Fibroblast of the aortic adventitia (primary cell): ENCODE measurements at regions not wholly inside any gene's neighbourhood (a gene's known extent, or its start where the extent isn't known, plus 50 kb on each side); places are given as distances from the start of the nearest gene placed in this dataset.

ENCODE experiments used
- DNase-seq: peaks from one replicate; pipeline ENCODE4 v3.0.0-alpha.2; 2010; ENCODE audit warnings: low read depth
- H3K4me3 ChIP-seq: 2 replicates; pipeline ENCODE4 v1.5.1; 2011; ENCODE audit warnings: low read depth, mild to moderate bottlenecking, control low read depth, low read length, moderate library complexity
- CTCF ChIP-seq: IDR thresholded peaks from 2 replicates; pipeline ENCODE4 v1.5.1; 2011; ENCODE audit warnings: mild to moderate bottlenecking, low read length, control low read depth, inconsistent platforms; ENCODE audit not compliant: insufficient read depth

DNA sequence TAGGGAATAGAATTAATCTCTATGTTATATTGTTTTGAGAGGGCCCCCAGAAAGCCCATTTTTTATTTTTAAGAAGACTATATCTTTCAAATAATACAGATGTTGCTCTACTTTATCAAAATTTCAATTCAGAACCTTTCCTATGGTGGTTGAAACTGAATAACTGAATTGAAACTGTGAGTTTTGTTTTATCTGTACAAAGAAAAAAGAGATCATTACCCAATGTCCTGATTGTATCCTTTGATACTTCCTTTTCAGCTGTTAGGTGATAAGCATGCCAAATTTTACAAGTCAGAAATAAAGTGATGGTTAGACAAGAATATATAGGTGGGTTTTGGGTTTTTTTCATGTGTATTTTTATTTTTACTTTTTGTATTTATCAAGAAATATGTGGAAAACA, 1293.1 kb upstream of the USP15 start:
- DNase-seq, result no peak
- TF ChIP-seq CTCF, result no peak
- H3K4me3 ChIP-seq, result no peak overlapping the region

GRCh38 chr12:60977966-60978365, 1282.2 kb upstream of the USP15 start:
- DNase-seq, result no peak
- TF ChIP-seq CTCF, result no peak
- H3K4me3 ChIP-seq, result no peak overlapping the region

- TF ChIP-seq CTCF, result no peak
- H3K4me3 ChIP-seq, result no peak overlapping the region
- DNase-seq, result no peak
Measured at GRCh38 chr12:60980558-60980957, 1279.6 kb upstream of the USP15 start.

- H3K4me3 ChIP-seq, result no peak overlapping the region
- TF ChIP-seq CTCF, result no peak
- no peak for DNase-seq
Measured at GRCh38 chr12:60981473-60981872, 1278.7 kb upstream of the USP15 start.

- no peak for TF ChIP-seq CTCF
- no peak overlapping the region for H3K4me3 ChIP-seq
- no peak for DNase-seq
Measured at GRCh38 chr12:60992087-60992486, 1268.1 kb upstream of the USP15 start.

DNA sequence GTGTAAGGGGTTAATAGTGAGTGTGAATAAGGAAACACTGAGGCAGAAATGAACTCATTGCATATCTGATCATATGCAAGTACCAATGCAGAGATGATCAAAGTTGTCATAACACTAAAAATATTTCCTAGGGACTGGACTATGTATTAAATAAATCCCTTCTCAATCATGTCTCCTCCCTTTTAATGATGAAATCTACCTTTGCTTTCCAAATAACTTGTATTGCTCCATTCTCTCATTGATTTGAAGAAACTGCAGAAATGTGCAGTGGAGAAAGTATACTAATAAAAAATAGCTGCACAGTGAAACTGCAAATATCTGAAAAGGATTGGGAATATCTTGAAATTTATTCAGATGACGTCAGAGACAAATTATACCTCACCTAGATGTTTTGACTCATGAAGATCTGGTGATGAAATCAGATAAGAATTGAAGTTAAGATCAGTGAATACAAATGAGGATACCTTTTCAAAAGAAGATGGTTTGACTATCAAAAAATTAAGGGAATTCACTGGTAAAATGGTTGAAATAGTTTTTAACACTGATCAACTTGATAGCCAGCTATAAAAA, 1264.9 kb upstream of the USP15 start:
- TF ChIP-seq CTCF, result no peak
- no peak for DNase-seq
- H3K4me3 ChIP-seq, result no peak overlapping the region

- DNase-seq, result no peak
- TF ChIP-seq CTCF, result no peak
Measured at GRCh38 chr12:60997869-60998378, 1262.3 kb upstream of the USP15 start.

More at GRCh38 chr12:60997869-60998378, 1262.3 kb upstream of the USP15 start:
- no peak overlapping the region for H3K4me3 ChIP-seq
